NCI-H1694 treated with DMSO at 0.1 percent for 48 hours (cell line): ENCODE measurements at regions not wholly inside any gene's neighbourhood (a gene's known extent, or its start where the extent isn't known, plus 50 kb on each side); places are given as distances from the start of the nearest gene placed in this dataset.

Experiments
- DNase-seq: peaks from one replicate; lab custom pipeline; 2025; lab: John Stamatoyannopoulos, UW

- no peak for DNase-seq
Observed at GRCh38 chr13:69423844-69424243, 683.8 kb upstream of the ATXN8OS start.

- no peak for DNase-seq
Observed at GRCh38 chr13:69418319-69418718, 689.3 kb upstream of the ATXN8OS start.

GRCh38 chr13:69410761-69411160 lies 696.9 kb upstream of the ATXN8OS start:
- no peak for DNase-seq

- DNase-seq: no peak
Observed at GRCh38 chr13:69391756-69392155, 715.9 kb upstream of the ATXN8OS start.

GRCh38 chr13:69389899-69390298 lies 717.7 kb upstream of the ATXN8OS start:
- peak; percentile 12 for DNase-seq

- no peak for DNase-seq
Observed at GRCh38 chr13:69373747-69374425, 733.7 kb upstream of the ATXN8OS start.

GRCh38 chr13:69363360-69363759 lies 744.3 kb upstream of the ATXN8OS start:
- DNase-seq: no peak

- no peak for DNase-seq
Observed at GRCh38 chr13:69331245-69331644, 776.4 kb upstream of the ATXN8OS start.

GRCh38 chr13:69324090-69324886 lies 783.3 kb upstream of the ATXN8OS start:
- DNase-seq: no peak

GRCh38 chr13:69319656-69320055 lies 788.0 kb upstream of the ATXN8OS start:
- no peak for DNase-seq

GRCh38 chr13:69315039-69315438 lies 792.6 kb upstream of the ATXN8OS start:
- no peak for DNase-seq

- no peak for DNase-seq
Observed at GRCh38 chr13:69306766-69307165, 800.9 kb upstream of the ATXN8OS start.

- DNase-seq: no peak
Observed at GRCh38 chr13:69300131-69300530, 807.5 kb upstream of the ATXN8OS start.

GRCh38 chr13:69296130-69296529 lies 811.5 kb upstream of the ATXN8OS start:
- no peak for DNase-seq

- no peak for DNase-seq
Observed at GRCh38 chr13:69292789-69293425, 814.7 kb upstream of the ATXN8OS start.

GRCh38 chr13:69291292-69291906 lies 816.2 kb upstream of the ATXN8OS start:
- DNase-seq: no peak

GRCh38 chr13:69288026-69288425 lies 819.6 kb upstream of the ATXN8OS start:
- no peak for DNase-seq

GRCh38 chr13:69287050-69287698 lies 820.5 kb upstream of the ATXN8OS start:
- DNase-seq: no peak

GRCh38 chr13:69283837-69284236 lies 823.8 kb upstream of the ATXN8OS start:
- DNase-seq: no peak

GRCh38 chr13:69283301-69283700 lies 824.3 kb upstream of the ATXN8OS start:
- no peak for DNase-seq

- DNase-seq: no peak
Observed at GRCh38 chr13:69280399-69280798, 827.2 kb upstream of the ATXN8OS start.

GRCh38 chr13:69279213-69279612 lies 828.4 kb upstream of the ATXN8OS start:
- DNase-seq: no peak
